ENCODE measurements at regions not wholly inside any gene's neighbourhood (a gene's known extent, or its start where the extent isn't known, plus 50 kb on each side); places are given as distances from the start of the nearest gene placed in this dataset.

GRCh38 chr11:101401245-101401644, 182.6 kb downstream of the TRPC6 start:
- FAIRE-seq = no peak

DNA sequence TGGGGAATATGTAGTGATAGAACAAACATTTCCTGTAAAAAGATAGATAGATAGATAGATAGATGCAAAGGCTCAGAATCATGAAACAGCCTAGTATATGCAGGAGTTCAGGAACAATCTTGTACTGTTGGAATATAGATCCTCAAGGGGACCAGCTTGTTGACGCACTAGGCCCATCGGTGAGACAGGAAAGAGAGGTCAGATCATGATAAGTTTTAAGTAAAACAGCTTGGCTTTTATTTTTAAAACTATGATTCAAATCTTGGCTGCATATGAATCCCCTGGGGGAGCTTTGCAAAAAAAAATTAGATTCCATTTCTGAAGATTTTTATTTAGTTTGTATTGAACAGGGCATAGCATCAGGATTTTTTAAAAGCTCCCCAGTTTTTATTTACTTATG, 185.8 kb downstream of the TRPC6 start:
- FAIRE-seq = no peak

DNA sequence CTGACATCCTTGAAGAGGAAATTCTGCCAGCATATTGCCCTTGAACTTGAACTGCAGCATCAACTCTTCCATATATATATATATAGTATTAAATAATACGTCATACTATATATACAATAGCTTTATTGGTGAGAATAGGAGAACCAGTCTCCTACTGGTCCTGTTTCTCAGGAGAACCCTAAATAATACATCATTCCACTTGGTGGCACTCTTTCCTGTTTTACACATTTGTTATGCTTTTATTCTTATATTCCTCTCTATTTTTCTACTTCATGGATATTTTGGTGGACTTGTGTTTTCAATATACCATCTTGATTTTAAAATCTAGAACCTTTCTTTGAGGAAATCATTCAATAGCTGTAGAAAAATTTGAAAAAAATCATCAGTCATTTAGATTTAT, 193.3 kb downstream of the TRPC6 start:
- FAIRE-seq = peak; percentile 71

DNA sequence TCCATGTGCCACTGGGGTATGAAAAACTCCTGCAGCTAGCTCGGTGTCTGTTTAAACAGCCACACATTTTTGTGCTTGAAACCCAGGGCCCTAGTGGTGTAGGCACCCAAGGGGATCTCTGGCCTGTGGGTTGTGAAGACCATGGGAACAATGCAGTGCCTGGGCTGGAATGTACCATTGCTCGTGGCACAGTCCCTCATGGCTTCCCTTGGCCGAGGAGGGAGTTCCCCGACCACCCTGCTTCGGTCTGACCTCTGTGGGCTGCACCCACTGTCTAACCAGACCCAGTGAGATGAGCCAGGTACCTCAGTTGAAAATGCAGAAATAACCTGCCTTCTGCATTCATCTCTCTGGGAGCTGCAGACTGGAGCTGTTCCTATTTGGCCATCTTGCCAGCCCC, 214.0 kb downstream of the TRPC6 start:
- FAIRE-seq = no peak

- no peak for FAIRE-seq
These were observed 220.0 kb downstream of the TRPC6 start for GRCh38 chr11:101363706-101364275.

- no peak for FAIRE-seq
These were observed 221.2 kb downstream of the TRPC6 start for GRCh38 chr11:101362643-101363042.

DNA sequence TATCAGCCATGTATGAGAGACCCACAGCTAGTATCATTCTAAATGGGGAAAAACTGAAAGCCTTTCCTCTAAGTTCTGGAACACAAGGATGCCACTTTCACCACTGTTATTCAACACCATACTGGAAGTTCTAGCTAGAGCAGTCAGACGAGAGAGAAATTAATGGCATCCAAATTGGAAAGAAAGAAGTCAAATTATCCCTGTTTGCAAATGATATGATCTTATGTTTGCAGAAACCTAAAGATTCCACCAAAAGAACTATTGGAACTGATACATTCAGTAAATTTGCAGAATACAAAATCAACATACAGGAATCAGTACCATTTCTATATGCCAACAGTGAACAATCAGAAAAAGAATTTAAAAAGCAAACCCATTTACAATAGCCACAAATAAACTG, 226.0 kb downstream of the TRPC6 start:
- FAIRE-seq = no peak

- FAIRE-seq = no peak
These were observed 225.2 kb upstream of the PGR start for GRCh38 chr11:101354801-101355200.

DNA sequence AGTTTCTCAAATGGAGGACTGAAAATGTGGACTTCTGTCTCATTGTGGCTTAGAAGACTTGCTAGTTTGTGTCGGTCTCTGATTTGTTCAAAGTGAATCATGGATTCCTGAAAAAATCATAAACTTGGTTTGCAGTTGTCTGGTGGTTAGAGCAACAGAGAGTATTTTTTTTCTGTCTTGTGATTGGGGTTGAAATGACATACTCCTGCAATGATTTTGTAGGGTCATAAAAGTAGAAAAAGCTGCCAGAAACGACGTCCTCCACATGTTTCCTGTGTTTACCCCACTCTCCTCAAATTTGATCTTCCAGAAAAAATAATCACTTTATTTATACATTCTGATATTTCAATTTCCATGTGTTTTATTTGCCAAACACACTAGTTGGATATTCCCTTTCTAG, 219.2 kb upstream of the PGR start:
- FAIRE-seq = no peak

DNA sequence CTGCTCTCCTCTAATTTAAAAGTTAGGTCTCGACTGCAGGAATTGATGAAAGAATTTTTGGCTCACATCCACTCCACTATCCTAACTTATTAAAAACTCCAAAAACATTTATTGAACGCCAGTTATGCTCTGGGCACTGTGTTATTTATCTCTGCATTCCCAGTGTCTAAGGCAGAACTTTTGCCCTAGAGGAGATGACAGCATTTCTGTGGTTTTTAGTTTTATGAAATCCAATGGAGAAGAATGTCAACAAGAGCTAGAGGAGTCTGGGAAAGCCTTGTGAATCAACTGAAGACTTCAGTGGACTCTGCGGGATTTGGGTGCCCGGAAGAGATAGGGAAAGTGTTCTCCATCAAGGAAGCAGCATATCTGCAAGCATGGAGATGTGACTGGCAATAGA, 217.0 kb upstream of the PGR start:
- FAIRE-seq = no peak

DNA sequence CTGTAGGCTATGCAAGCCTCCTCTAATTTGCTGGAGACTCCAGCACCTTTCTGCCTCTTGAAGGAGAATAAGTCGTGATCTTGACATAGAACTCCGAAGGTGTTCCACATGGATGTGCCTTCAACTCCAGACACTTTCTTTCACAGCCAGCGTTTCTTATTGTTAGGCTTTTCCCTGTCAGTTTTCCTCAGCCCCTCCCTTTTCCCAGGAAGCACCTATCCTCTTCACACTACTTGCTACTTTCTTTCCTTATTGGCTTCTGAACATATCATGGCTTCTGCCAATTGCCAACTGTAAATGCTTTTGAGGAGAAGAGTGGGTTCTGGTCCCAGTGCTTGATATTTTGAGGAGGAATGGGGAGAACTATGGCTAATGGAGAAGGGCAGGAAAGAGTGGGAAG, 216.3 kb upstream of the PGR start:
- FAIRE-seq = no peak

GRCh38 chr11:101342307-101342706, 212.7 kb upstream of the PGR start:
- no peak for FAIRE-seq

DNA sequence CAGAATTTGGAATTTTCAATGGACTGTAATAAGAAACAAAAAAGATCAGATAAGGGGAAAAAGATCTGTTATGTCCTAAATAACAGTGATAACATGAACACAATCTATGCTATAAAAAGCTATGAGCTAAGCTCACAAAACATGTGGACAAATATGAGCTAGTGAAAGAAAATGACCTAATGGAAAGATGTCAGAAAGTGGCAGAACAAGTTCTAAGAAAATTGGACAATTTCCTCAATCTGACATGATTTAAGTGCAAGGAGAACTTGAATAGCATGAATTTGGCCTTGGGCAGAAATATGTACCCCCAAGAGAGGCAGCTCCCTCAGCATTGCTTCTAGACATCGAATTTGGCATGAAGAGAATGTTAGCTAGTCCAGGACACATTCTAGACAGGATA, 212.0 kb upstream of the PGR start:
- no peak for FAIRE-seq

GRCh38 chr11:101336858-101337257, 207.2 kb upstream of the PGR start:
- FAIRE-seq = no peak

GRCh38 chr11:101336155-101336554, 206.5 kb upstream of the PGR start:
- FAIRE-seq = no peak

- no peak for FAIRE-seq
These were observed 205.0 kb upstream of the PGR start for GRCh38 chr11:101334581-101334980.

GRCh38 chr11:101331411-101331810, 201.8 kb upstream of the PGR start:
- FAIRE-seq = no peak

GRCh38 chr11:101327908-101328307, 198.3 kb upstream of the PGR start:
- no peak for FAIRE-seq

GRCh38 chr11:101326141-101326540, 196.5 kb upstream of the PGR start:
- no peak for FAIRE-seq

DNA sequence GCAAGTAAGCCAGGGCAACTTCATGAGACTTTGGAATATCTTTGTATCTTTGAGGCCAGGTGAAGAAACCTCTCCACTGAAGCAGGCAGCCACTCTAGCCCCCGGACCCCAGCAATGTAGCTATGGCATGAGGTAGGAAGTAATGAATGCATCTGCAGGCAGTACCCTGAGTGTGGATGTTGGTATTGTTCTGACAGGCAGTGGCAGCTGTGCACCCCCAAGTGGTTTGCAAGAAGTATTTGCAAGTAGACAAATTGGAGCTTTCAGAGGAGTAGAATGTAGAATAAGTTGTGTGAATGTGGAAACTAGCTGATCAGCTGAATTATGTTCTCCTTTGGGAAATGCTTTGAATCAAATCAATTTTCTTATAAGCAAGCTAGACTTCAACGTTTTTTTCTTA, 194.4 kb upstream of the PGR start:
- FAIRE-seq = no peak

- no peak for FAIRE-seq
These were observed 191.6 kb upstream of the PGR start for GRCh38 chr11:101321222-101321621.

DNA sequence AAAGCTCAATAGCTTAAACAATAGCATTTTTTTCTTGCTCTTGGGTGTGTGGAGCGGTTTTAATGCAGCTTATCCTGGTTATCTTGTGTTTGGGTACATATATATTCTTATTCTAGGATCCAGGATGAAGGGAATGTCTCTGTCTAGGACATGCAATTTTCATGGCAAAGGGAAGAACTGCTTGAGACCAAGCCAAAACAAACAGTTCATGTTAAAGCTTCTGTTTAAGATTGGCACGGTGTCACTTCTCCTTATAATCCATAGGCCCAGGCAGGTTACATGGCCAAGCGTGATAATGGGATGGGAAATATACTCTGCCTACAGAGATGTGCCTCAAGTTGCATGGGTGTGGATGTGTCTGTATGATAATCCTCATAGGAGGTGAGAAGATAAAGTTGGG, 177.1 kb upstream of the PGR start:
- no peak for FAIRE-seq

- no peak for FAIRE-seq
These were observed 175.9 kb upstream of the PGR start for GRCh38 chr11:101305496-101305895.

DNA sequence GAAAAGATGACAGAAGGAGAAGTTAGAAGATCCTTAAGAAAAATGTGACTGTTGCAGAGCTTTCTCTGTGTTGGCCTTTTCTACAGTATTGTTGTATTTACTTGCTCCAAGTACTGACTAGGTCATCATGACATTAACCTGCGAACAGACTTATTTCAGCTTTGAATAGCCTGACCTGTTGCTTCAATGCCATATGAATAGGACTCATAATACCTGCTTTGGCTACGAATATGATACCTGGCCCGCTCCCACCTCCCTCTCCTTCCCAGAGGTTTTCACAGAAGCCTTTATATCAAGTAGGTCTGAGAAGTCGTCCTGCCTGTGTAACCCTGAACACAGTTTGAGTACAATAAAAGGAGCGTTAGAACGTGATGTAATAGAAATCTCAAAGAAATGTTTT, 169.6 kb upstream of the PGR start:
- no peak for FAIRE-seq

GRCh38 chr11:101296896-101297295, 167.3 kb upstream of the PGR start:
- no peak for FAIRE-seq

All from TTC549 (cell line).